DMS53 treated with DMSO at 0.1 percent for 48 hours (cell line): ENCODE measurements at regions not wholly inside any gene's neighbourhood (a gene's known extent, or its start where the extent isn't known, plus 50 kb on each side); places are given as distances from the start of the nearest gene placed in this dataset.
A peak's percentile ranks its signal among the peaks of the same experiment; 100 is the strongest.
"Not testable (repeated sequence)": the region's sequence is repeated elsewhere in the genome, so short reads cannot be mapped to it uniquely, and the experiment has no call there.

Experiments used
- DNase-seq: peaks from one replicate; lab custom pipeline; 2025; ENCODE audit not compliant: unreplicated experiment; lab: John Stamatoyannopoulos, UW

- no peak for DNase-seq
Measured at GRCh38 chr5:12080761-12081160, 176.5 kb upstream of the CTNND2 start.

GRCh38 chr5:12078286-12078685, 174.0 kb upstream of the CTNND2 start:
- DNase-seq, result not testable (repeated sequence)

DNA sequence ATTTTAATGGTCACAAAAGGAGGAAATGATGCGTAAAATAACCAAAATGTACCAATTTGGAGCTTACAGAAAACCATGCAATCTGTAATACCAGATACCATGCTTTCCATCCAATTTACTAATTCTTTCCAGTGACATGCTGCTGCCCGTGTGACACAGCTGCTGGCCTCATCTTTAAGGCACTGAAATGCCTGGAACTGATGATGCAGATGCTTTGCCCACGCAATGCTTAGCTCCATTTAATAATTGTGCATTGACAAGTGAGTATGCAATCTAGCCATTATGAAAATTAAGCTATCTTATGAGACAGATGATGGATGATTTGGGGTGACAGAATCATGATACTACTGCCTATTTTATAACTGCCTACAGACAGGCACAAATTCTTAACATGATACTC, 169.2 kb upstream of the CTNND2 start:
- DNase-seq, result no peak

DNA sequence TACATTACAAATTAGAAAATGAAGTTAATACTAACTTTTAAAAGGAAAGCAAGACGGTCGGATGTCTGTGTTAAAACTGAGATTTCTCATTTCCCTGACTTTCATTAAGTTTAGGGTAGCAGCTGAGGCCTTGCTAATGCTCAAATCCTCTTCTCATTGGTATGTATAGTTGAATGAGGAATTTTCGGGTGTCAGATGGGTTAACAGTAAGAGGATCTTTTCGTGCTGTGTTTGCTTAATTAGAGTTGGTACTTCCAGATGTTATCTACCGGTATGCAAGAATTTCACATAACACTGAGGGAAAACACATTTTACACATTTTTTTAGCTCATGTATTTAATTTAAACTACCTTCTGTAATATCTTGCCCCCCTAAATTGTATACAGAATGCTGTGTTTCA, 168.2 kb upstream of the CTNND2 start:
- no peak for DNase-seq

- DNase-seq, result no peak
Measured at GRCh38 chr5:12071455-12071854, 167.2 kb upstream of the CTNND2 start.

GRCh38 chr5:12023614-12024241, 119.5 kb upstream of the CTNND2 start:
- peak; percentile 78 for DNase-seq

DNA sequence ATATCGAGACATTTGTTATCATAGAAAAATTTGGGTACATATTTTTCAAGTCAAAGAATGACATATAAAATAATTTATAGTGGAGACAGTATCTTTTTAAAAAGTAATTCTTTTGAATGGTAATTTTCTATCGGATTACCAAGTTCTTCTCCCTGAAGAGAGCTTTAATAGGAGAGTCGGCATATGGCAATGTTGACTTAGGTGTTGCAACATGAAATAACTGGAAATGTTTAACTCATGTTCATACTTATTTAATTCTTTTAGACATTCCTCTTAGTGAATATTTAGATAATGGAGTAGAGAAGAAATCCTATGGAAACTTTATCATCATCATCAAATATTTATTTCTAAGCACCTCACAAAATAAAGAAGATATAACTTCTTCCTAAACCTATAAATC, 118.2 kb upstream of the CTNND2 start:
- peak; percentile 35 for DNase-seq

DNA sequence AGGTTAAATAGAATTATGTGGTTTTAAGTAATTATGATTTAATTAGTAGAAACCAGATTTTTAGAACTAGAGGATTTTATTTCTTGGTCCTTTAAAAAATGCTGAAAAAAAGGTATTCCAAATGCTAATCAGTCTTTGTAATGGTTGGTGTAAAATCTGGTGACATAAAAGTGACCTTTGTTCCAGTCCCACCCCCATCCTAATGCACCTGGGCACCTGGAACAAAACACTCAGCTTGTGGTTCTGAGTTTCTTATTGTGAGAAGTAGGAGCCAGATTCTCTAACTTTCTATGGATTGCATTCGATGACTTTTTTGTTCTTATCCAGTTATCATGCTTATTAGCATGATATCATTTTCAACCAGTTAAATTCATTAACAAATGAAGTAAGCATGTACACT, 115.1 kb upstream of the CTNND2 start:
- DNase-seq, result peak; percentile 10

- peak; percentile 95 for DNase-seq
Measured at GRCh38 chr5:12017007-12017406, 112.8 kb upstream of the CTNND2 start.

DNA sequence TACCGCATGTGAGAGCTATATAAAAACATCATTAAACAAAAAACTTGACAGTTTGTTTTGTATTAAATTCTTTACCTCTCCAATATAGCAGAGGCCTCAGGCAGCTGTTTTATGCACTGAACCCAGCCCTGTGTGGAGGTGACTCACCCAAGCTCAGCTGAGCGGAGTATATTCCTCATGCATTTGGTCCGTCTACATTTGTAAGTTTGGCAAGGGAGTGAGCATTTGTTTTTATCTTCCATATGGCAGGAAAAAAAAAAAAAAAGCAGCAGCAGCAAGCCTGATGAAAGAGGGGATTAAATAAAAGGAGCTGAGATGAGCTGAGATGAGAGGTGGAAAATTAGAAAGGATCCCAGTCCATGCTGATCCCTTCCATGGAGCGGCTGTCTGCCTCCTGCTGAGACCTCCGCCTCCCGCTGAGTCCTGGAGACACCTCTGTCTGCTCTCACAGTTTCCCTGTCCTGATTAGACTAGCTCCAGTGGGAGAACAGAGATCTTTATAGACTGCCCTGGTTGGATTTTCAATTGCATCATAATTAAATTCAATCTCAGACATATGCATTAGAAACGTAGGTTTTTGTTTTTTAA, 112.0 kb upstream of the CTNND2 start:
- DNase-seq, result peak; percentile 81

GRCh38 chr5:12013351-12013750, 109.1 kb upstream of the CTNND2 start:
- DNase-seq, result no peak

DNA sequence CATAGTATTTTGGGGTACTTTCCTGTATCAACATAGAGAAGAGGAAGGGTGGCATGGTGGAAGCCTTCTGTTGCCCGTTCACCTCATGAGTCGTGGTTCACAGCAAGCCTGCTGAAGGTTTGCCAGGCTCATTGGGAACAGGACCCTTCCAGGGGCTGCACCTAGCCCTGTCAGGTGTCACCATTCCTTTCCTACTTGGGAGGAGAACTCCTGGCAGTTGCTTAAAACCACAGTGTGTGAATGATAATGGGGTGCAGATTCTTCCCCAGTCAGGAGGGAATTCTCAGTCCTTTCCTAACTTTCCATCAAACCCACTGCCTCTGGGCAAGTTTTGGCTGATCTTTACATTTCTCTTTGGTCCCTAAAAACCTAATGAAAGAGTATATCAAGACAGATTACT, 99.4 kb upstream of the CTNND2 start:
- no peak for DNase-seq

- DNase-seq, result no peak
Measured at GRCh38 chr5:11998397-11998796, 94.2 kb upstream of the CTNND2 start.

GRCh38 chr5:11997942-11998341, 93.7 kb upstream of the CTNND2 start:
- no peak for DNase-seq

- no peak for DNase-seq
Measured at GRCh38 chr5:11992518-11992917, 88.3 kb upstream of the CTNND2 start.

- DNase-seq, result no peak
Measured at GRCh38 chr5:11985993-11986392, 81.7 kb upstream of the CTNND2 start.

GRCh38 chr5:11984196-11984595, 80.0 kb upstream of the CTNND2 start:
- DNase-seq, result no peak

DNA sequence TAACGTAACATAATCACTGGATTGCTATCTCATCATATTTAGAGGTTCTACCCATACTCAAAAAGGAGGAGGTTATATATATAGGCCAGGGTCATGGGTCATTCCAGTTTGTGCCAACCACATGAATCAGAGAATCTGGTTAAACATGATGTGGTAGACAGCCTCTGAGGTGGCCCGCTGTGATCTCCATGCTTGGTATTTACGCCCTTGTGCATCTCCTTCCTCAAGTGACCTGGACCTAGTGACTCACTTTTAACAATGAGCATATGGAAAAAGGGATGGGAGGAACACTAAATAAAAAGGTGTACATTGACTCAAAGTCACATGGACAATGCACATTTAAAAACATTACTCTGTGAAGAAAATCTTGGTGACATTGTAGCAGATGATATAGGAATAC, 77.7 kb upstream of the CTNND2 start:
- no peak for DNase-seq

DNA sequence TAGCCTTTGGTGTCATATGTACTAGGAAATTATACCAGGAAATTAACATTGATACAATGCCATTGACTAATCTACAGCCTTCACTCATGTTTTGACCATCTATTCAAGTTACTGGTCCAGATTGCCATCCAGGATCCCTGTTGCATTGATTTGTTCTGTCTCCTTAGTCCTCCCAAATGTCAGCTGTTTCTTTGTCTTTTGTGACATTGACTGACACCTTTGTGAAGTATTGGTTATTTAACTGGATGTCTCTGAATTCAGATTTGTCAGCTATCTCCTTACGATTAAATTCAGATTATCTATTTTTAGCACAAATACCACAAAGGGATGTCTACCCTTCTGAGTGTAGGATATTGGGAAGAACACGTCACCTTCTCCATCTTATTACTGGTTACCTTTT, 73.7 kb upstream of the CTNND2 start:
- DNase-seq, result no peak

DNA sequence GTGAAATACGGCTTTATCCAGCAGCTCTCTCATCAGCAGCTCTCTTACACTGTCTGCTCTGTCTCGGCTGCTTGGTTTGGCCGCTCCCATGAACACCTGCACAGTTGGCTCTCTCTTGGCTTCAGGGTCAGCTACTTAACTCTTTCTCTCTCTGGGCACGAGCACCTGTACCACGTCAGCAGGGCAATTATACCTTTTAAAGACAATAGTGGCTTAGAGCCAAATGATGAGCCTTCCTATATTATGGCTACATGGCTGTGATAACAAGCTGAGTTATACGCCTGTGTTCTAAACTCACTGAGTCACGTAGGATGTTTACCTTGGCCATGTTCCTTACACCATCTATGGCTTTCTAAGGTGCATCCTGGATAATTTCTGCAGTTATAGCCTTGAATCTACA, 69.2 kb upstream of the CTNND2 start:
- no peak for DNase-seq

DNA sequence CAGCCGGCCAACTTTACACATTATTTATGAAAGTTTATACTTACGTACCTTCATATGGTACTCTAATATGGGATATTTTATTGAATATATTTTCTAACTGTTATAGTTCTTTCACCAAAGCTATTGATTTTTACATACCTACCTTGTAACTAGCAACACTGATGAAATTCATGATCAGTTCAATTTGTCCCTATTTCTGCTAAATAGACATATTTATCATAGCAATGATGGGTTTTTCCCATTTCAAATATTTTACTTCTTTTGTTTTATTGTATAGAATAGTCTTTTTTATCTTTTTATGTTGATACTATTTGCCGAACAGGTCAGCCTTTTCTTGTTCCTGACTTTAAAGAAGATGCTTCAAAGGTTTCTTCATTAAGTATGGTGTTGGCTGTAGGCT, 59.0 kb upstream of the CTNND2 start:
- DNase-seq, result no peak

- DNase-seq, result peak; percentile 36
Measured at GRCh38 chr5:11962122-11962521, 57.9 kb upstream of the CTNND2 start.

DNA sequence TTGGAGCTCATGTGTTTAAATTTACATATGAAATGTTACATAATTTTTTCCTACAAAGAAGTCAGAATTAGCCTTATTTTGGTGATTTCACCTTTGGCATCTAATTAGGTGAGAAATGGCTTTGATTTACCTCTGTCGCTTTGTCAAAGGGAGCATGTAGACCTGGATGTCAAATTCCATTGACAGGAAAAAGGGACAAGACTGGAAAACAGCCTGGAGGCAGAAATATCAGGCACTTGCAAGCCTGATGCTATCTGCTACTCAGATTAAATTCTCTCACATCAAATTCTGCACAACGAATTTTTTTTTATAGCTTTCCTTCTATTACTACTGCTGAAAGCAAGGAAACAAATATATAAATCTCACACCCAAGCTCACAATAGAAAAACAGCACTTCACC, 54.1 kb upstream of the CTNND2 start:
- DNase-seq, result no peak
